ENCODE measurements at regions not wholly inside any gene's neighbourhood (a gene's known extent, or its start where the extent isn't known, plus 50 kb on each side); places are given as distances from the start of the nearest gene placed in this dataset.
"Not testable (repeated sequence)": the region's sequence is repeated elsewhere in the genome, so short reads cannot be mapped to it uniquely, and the experiment has no call there.

DNA sequence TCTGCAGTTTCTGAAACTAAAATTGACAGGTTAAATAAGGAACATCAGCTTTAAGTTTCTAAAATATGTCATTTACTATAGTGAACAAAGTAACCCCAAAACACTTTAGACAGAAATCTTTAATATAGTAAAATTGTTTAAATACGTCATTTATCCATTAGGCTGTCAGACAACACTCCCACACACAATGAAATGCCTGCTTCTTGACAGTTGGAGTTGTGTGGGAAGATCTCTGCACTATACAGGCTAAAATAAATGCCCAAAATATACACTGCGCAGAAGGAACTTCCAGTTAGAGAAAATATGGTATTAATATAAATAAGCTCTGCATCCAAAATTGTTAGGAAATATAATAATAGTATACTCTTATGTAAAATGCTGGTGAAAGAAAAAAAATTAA, 794.4 kb downstream of the CDH18 start:
- ATAC-seq (no peak), DNase-seq (ENCODE audit: missing footprints) (no peak)
- intact Hi-C loops (cut with DNase I) = no loop called here

DNA sequence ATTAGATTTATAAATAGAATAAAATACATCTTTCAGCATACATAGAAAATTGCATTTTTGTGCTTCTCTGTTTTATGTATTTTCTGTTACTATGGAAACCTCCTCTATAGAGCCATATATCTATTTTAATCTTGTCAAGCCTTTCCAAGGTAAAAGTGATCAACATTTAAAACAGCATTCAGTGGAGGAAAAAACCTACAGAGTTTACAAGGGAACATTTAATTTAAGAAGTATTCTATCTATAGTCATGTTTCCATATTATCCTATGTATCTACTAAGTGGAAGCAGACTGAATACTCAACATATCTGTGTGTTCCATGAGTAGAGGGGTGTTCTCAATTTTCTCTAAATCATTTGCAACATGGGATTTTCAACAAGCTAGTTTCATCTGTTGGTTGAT, 791.4 kb downstream of the CDH18 start:
- ATAC-seq = no peak
- intact Hi-C loops (cut with DNase I) = no loop called here
- no peak for DNase-seq (ENCODE audit: missing footprints)

DNA sequence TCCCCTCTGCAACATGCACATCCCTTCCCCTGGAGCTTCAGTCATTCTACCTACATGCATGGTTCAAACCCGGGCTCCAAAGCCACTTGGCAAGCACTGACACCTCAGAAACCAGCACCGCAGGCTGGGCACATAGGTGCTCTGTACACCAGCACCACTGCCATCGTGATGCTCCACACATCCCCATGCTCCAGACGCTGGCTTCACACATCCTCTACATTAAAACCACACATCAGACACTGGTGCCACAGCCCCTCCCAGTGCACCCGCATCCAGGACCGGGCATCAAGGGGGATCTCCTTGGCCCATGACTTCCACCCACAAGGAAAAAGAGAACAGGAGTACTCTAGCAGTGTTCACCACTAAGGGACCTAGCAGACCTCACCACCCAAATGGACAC, 787.7 kb downstream of the CDH18 start:
- intact Hi-C loops (cut with DNase I) = loop anchor here (2.0 kb wide), 1 partner anchor 15 kb away; no protein-coding TSS in a partner anchor
- ATAC-seq = no peak
- DNase-seq (ENCODE audit: missing footprints) = no peak

DNA sequence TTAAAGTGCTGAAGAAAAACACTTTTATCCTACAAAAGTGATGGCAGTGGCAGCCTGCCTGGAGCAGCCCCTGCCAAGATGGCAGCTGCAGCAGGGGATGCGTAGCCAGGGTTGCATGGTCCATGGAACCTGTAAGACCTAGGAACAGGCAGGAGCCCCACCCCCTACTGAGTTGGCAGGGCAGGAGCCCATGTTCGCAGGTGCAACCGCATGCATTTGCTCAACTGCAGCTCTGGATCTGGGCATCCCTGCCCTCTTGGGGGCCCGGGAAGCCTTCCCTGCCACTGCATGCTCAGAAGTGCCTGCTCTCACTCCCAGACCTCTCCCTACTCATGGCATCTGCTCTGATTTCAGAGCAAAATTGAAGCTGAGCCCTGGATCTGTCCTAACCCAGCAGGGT, 779.6 kb downstream of the CDH18 start:
- no peak for DNase-seq (ENCODE audit: missing footprints)
- ATAC-seq = no peak
- intact Hi-C loops (cut with DNase I) = no loop called here

DNA sequence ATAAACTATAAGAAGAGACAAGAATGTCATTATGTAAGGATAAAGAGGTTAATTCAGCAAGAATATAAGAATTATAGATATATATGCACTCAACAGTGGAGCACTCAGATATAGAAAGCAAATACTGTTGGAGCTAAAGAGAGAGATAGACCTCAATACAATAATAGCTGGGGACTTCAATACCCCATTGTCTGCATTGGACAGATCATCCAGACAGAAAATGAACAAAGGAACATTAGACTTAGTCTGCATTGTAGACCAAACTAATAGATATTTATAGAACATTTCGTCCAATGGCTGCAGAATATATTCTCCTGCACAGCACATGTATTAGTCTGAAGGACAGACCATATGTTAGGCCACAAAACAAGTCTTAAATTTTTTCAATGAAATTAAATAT, 777.1 kb downstream of the CDH18 start:
- intact Hi-C loops (cut with DNase I) = no loop called here
- ATAC-seq (no peak), DNase-seq (ENCODE audit: missing footprints) (no peak)

DNA sequence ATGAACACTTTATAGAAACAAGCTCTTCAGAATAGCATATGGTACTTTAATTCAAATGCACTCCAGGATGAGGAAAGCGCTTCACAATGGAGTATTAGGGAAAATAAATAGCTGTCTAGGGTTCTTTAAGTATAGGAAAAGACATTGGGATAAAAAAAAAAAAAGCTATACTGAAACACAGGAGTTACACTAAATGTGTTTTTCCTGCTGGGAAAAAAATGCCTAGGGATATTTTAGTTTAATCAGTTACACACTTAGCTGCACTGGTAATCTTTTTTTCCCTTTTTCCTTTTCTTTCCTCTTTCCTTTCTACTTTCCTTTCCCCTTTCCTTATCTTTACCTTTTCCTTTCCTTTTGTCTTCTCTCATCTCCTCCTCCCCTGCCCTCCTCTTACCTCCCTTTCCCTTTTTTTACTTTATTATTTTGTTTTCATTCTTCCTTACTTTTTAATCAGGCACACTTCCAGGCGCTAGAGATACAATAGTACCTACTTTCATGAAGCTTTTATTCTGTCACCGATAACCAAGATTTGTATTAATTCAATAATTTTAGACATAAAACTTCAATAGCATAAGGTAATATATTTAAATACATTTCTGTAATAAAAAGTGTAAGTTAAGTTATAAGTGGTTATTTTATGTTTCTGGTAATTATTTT, 758.7 kb downstream of the CDH18 start:
- DNase-seq (ENCODE audit: missing footprints) (no peak), ATAC-seq (no peak)
- intact Hi-C loops (cut with DNase I) = no loop called here

DNA sequence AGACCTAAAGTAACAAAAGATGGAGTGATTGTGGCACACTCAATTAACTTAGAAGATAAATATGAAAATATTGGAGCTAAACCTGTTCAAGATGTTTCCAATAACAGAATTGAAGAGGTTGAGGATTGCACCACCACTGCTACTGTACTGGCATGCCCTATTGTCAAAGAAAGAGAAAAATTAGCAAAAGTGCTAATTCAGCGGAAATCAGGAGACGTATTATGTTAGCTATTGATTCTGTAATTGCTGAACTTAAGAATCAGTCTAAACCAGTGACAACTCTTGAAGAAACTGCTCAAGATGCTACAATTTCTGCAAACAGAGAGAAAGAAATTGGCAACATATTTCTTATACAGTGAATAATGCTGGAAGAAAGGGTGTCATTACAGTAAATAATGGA, 754.4 kb downstream of the CDH18 start:
- intact Hi-C loops (cut with DNase I) = no loop called here
- no peak for ATAC-seq
- no peak for DNase-seq (ENCODE audit: missing footprints)

DNA sequence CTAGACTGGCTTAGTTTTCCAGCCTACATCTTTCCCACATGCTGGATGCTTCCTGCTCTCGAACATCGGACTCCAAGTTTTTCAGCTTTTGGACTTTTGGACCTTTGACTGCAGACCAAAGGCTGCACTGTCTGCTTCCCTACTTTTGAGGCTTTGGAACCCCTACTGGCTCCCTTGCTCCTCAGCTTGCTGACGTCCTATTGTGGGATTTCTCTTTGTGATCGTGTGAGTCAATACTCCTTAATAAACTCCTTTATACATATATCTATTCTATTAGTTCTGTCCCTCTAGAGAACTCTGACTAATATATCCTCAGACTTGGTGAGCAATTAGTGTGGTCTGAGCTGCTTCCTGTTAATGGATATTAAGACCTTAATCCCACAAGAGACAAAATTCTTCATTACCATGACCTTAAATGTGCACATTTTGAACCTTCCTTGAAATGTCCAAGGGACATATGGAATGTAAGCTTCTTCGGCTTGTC, 752.9 kb downstream of the CDH18 start:
- intact Hi-C loops (cut with DNase I) = no loop called here
- ATAC-seq = no peak
- DNase-seq (ENCODE audit: missing footprints) = no peak

DNA sequence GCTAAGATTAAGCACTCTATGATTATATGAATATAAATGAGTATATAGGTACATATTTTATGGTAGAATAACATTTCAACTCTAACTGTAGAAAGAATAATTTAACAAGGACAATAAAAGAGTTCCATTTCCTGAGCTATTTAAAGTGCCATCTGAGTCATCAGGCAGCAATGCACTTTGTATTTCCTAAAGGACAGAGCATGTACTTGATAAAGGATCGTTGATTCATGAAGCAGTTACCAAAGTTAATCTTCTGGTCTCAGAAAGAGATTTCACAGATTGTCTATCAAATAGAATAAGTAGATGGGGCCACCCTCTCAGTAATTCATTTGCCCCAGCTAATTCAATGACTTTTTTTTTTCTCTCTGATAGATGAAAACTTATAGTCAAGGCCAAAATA, 747.8 kb downstream of the CDH18 start:
- intact Hi-C loops (cut with DNase I) = no loop called here
- ATAC-seq = no peak

DNA sequence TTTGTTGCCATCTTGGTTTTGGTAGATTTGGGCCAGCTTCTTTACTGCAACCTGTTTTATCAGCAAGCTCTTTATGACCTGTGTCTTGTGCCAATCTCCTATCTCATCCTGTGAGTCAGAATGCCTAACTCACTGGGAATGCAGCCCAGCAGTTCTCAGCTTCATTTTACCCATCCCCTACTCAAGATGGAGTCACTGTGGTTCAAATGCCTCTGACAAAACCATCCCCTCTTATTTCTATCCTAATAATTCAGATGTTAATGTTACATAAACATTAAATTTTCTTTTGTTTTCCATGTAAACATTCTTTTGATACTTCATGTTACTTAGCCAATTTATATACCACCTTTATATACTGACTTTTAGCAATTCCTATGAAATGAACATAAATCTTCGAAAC, 746.3 kb downstream of the CDH18 start:
- ATAC-seq (no peak), DNase-seq (ENCODE audit: missing footprints) (no peak)
- intact Hi-C loops (cut with DNase I) = no loop called here

More for the DNA sequence above, 747.8 kb downstream of the CDH18 start:
- no peak for DNase-seq (ENCODE audit: missing footprints)

DNA sequence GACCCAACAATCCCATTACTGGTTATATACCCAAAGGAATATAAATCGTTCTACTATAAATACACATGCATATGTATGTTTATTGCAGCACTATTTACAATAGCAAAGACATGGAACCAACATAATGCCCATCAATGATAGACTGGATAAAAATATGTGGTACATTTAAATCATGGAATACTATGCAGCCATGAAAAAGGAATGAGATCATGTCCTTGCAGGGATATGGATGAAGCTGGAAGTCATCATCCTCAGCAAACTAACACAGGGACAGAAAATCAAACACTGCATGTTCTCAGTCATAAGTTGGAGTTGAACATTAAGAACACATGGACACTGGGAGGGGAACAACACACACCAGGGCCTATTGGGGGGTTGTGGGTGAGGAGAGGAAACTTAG, 741.8 kb downstream of the CDH18 start:
- intact Hi-C loops (cut with DNase I); DNase-seq (ENCODE audit: missing footprints); ATAC-seq: not testable (repeated sequence)

DNA sequence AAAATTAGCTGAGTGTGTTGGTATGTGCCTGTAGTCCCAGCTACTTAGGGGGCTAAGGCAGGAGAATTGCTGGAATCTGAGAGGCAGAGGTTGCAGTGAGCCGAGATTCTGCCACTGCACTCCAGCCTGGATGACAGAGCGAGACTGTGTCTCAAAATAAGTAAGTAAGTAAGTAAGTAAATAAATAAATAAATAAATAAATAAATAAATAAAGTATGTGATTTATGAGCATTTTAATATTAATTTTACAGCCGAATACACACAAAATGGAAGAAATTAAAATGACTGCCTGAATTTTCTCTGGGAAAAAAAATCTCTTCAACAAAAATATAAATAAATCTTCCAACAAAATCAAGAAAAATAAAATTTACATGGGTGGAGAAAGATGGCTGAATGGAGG, 740.7 kb downstream of the CDH18 start:
- intact Hi-C loops (cut with DNase I) = no loop called here
- no peak for DNase-seq (ENCODE audit: missing footprints)

DNA sequence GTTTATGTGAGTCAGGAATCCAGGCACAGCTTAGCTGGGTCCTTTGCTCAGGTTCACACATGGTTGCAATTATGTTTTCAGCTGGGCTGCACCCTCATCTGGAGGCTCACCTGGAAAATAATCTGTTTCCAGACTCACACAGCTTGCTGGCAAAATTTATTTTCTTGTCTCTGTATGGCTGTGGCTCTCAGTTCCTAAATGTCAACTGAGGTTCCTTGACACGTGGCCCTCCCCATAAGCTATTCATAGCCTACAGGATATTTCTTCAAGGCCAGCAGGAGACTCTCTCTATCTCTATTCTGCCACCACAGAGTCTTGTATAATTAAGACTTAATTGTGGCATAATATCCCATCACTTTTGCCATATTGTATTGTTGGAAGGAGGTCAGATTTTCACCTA, 732.0 kb downstream of the CDH18 start:
- DNase-seq (ENCODE audit: missing footprints) (no peak), ATAC-seq (no peak)
- intact Hi-C loops (cut with DNase I) = no loop called here

More for the DNA sequence above, 740.7 kb downstream of the CDH18 start:
- ATAC-seq = no peak

DNA sequence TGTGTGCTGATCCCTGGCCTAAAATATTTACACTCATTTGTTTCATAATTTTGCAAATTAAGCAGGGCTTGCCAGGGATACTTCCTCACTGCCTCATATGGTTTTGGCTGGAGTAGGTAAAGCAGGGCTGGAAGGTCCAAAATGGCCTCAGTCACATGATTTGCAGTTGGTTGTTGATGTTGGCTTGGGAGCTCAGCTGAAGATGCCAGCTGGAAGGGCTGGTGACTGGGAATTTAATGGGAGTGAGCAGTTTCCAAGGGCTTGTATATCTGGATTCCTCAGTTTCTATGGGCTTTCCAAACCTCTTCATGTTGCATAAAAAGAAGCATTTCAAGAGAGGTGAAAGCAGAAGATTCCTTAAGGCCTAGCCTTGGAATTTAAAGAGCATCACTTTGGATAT, 729.3 kb downstream of the CDH18 start:
- intact Hi-C loops (cut with DNase I) = no loop called here
- DNase-seq (ENCODE audit: missing footprints) (no peak), ATAC-seq (no peak)

DNA sequence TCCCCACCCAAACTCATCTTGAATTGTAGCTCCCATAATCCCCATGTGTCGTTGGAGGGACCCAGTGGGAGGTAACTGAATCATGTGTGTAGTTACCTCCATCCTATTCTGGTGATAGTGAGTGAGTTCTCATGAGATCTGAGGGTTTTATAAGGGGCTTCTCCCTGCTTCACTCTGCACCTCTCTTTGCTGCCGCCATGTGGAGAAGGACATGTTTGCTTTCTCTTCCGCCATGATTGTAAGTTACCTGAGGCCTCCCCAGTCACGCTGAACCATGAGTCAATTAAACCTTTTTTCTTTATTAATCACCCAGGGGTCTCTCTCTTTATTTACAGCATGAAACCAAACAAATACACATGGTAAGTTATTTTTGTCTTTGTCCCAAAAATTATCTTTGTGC, 726.1 kb downstream of the CDH18 start:
- DNase-seq (ENCODE audit: missing footprints) (no peak), ATAC-seq (no peak)
- intact Hi-C loops (cut with DNase I) = no loop called here

DNA sequence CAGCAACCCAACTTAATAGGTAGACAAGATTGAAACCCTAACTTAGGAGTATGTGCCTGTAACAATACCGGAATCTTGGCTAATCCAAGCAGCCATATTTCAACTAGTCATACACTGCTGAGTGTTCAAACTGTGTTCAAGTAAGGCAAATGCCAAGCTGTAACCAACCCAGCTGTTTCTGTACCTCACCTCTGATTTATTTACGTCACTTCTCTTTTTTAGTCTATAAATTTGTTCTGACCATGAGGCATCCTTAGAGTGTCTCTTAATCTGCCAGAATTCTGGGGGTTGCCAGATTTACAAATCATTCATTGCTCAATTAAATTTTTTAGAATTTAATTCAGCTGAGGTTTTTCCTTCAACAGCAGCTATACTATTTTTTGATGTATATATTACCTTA, 723.2 kb downstream of the CDH18 start:
- DNase-seq (ENCODE audit: missing footprints) (no peak), ATAC-seq (no peak)
- intact Hi-C loops (cut with DNase I) = no loop called here

DNA sequence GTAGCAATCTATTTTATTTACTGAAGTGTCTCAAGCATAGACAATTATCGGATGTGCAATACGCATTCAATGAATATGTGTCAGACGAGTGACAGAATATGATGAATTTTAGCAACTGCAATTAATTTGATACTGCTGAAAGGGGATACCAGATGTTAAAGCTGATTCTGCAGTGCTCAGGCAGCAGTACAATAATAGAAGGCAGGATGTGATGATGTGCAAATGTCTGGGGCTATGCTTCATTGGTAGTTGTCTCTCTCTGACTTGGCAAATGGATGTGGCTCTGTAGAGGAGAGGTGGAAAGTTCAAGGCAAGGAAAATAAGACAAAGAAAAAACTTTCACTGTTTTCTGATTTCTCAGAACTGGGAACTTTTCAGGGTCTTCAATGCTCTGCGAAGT, 721.2 kb downstream of the CDH18 start:
- ATAC-seq (no peak), DNase-seq (ENCODE audit: missing footprints) (no peak)
- intact Hi-C loops (cut with DNase I) = no loop called here

DNA sequence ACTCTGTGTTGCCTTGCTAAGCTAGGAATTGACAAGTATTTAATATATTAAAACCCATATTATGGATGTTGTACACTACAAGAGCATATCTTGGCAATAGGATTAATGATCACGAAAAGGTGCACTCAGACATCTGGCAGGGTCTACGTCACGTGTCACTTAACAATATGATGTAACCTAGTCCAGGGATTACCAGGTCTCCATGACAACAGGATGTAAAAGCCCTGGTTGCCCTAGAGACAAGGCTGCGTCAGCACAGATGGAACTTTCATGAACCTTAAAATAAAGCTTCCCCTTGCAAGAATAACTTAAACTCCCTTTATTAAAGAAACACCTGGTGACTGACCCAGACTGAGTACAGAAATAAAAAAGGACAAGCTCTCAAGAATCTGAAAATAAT, 717.8 kb downstream of the CDH18 start:
- ATAC-seq (no peak), DNase-seq (ENCODE audit: missing footprints) (no peak)
- intact Hi-C loops (cut with DNase I) = no loop called here

DNA sequence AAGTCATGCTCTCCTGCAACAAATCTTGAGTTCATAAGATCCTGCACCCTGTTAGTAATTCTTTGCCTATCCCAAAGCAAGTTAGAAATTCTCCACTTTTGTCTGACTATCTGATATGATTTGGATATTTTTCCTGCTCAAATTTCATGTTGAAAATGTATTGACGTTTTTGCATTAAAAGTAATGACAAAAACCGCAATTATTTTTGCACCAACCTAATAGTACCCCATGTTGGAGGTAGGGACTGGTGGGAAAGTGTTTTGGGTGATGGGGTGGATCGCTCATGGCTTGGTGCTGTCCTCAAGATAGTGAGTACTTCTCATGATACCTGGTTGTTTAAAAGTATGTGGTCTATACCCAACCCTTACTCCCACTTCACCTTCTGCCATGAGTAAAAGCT, 713.4 kb downstream of the CDH18 start:
- ATAC-seq (no peak), DNase-seq (ENCODE audit: missing footprints) (no peak)
- intact Hi-C loops (cut with DNase I) = no loop called here

DNA sequence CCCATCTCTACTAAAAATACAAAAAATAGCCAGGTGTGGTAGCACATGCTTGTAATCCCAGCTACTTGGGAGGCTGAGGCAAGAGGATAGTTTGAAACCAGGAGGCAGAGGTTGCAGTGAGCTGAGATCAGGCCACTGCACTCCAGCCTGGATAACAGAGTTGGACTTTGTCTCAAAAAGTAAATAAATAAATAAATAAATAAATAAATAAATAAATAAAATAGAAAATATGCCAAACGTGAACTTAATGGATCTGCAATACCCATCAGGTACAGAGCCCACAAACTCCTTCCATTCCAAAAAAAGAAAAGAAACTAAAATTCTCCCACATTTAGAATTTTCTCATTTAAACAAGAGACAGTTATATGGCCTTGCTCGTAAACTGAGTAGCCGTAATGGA, 702.7 kb downstream of the CDH18 start:
- no peak for ATAC-seq
- intact Hi-C loops (cut with DNase I) = no loop called here
- DNase-seq (ENCODE audit: missing footprints) = no peak

DNA sequence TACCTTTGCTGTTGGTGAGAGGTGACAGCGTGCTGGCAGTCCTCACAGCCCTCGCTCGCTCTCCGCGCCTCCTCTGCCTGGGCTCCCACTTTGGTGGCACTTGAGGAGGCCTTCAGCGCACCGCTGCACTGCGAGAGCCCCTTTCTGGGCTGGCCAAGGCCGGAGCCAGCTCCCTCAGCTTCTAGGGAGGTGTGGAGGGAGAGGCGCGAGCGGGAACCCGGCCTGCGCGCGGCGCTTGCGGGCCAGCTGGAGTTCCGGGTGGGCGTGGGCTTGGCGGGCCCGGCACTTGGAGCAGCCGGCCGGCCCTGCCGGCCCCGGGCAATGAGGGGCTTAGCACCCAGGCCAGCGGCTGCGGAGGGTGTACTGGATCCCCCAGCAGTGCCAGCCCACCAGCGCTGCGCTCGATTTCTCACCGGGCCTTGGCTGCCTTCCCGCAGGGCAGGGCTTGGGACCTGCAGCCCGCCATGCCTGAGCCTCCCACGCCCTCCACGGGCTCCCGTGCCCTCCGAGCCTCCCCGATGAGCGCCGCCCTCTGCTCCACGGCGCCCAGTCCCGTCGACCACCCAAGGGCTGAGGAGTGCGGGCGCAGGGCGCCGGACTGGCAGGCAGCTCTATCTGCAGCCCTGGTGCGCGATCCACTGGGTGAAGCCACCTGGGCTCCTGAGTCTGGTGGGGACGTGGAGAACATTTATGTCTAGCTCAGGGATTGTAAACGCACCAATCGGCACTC, 700.3 kb downstream of the CDH18 start:
- ATAC-seq; DNase-seq (ENCODE audit: missing footprints); intact Hi-C loops (cut with DNase I): not testable (repeated sequence)

Measured in Right ventricle myocardium inferior (tissue), 1 donor.